GM12891 (cell line): ENCODE measurements at regions not wholly inside any gene's neighbourhood (a gene's known extent, or its start where the extent isn't known, plus 50 kb on each side); places are given as distances from the start of the nearest gene placed in this dataset.

Source experiments
- POLR2A ChIP-seq: IDR thresholded peaks from 2 replicates; pipeline ENCODE4 v1.6.1; 2011; ENCODE audit warnings: low read depth, low read length, control low read depth
- POU2F2 ChIP-seq: IDR thresholded peaks from 2 replicates; pipeline ENCODE4 v1.6.1; 2011; ENCODE audit warnings: low read depth, mild to moderate bottlenecking, control low read depth, low read length, moderate library complexity
- SPI1 ChIP-seq: IDR thresholded peaks from 2 replicates; pipeline ENCODE4 v1.6.1; 2011; ENCODE audit warnings: low read depth, low read length, control low read depth

DNA sequence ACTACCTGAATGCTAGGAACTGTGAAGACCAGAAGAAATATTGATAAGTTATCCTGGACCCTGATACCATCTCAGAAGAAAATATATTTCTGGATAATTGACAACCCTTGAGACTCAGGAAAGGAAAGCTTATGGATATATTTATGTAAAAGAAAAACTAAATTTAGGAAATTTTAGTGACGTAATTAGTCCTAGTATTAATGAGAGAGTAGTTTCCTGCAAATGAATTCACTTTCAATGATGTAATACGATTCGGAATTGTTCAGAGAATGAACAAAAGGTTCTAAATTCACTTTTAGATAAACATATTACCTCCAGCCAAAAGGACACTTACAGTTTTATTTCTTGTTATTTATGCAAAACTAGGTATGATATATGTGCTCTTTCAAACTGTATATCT lies 1120.1 kb upstream of the NCAM2 start:
- TF ChIP-seq SPI1 (no peak), POU2F2 (no peak), POLR2A (no peak)
